ENCODE measurements at regions not wholly inside any gene's neighbourhood (a gene's known extent, or its start where the extent isn't known, plus 50 kb on each side); places are given as distances from the start of the nearest gene placed in this dataset.

- H3K4me1 Mint-ChIP-seq (ENCODE audit: low read depth), result no peaks in the 10 kb centered on the region
- ATAC-seq (ENCODE audit: poor library complexity), result no peak
- no peaks in the 10 kb centered on the region for H3K27me3 Mint-ChIP-seq
- Histone ChIP-seq H3K27ac (ENCODE audit: low read depth in 1 of 2, low read length in 2 of 2) (no peak overlapping the region), H3K9me3 (ENCODE audit: control insufficient read depth in 1 of 2, insufficient read depth in 1 of 2, low read length in 2 of 2) (no peaks in the 10 kb centered on the region), H3K4me3 (ENCODE audit: low read length) (no peak overlapping the region), H3K36me3 (ENCODE audit: insufficient read depth, low read length) (no peaks in the 10 kb centered on the region), H3K4me1 (ENCODE audit: insufficient read depth, low read length) (no peaks in the 10 kb centered on the region), H3K27me3 (ENCODE audit: control insufficient read depth in 1 of 2, insufficient read depth in 2 of 2, low read length in 2 of 2) (no peaks in the 10 kb centered on the region)
- DNase-seq, result no peak
- CTCF ChIA-PET, result no interaction called here
- no peak for TF ChIP-seq CTCF (IDR thresholded peaks at IDR 0.05)
- POLR2A ChIA-PET, result no interaction called here
- intact Hi-C loops (cut with DNase I, micrococcal nuclease), result no loop called here
- no peak overlapping the region for H3K4me3 Mint-ChIP-seq
- no peaks in the 10 kb centered on the region for H3K36me3 Mint-ChIP-seq (ENCODE audit: low read depth)
- no peaks in the 10 kb centered on the region for H3K9me3 Mint-ChIP-seq
- H3K27ac Mint-ChIP-seq, result no peak overlapping the region
Measured at GRCh38 chr11:104322696-104323095, 158.7 kb upstream of the PDGFD start.

GRCh38 chr11:104320956-104321355 lies 157.0 kb upstream of the PDGFD start:
- Histone ChIP-seq H3K4me3 (ENCODE audit: low read length) (no peak overlapping the region), H3K36me3 (ENCODE audit: insufficient read depth, low read length) (no peaks in the 10 kb centered on the region), H3K27ac (ENCODE audit: low read depth in 1 of 2, low read length in 2 of 2) (no peak overlapping the region), H3K9me3 (ENCODE audit: control insufficient read depth in 1 of 2, insufficient read depth in 1 of 2, low read length in 2 of 2) (no peaks in the 10 kb centered on the region), H3K27me3 (ENCODE audit: control insufficient read depth in 1 of 2, insufficient read depth in 2 of 2, low read length in 2 of 2) (no peaks in the 10 kb centered on the region), H3K4me1 (ENCODE audit: insufficient read depth, low read length) (no peaks in the 10 kb centered on the region)
- DNase-seq, result no peak
- H3K4me1 Mint-ChIP-seq (ENCODE audit: low read depth), result no peaks in the 10 kb centered on the region
- POLR2A ChIA-PET, result no interaction called here
- no peak overlapping the region for H3K27ac Mint-ChIP-seq
- intact Hi-C loops (cut with DNase I, micrococcal nuclease), result no loop called here
- no peaks in the 10 kb centered on the region for H3K9me3 Mint-ChIP-seq
- no peak for ATAC-seq (ENCODE audit: poor library complexity)
- no peak for TF ChIP-seq CTCF (IDR thresholded peaks at IDR 0.05)
- H3K36me3 Mint-ChIP-seq (ENCODE audit: low read depth), result no peaks in the 10 kb centered on the region
- H3K27me3 Mint-ChIP-seq, result no peaks in the 10 kb centered on the region
- CTCF ChIA-PET, result no interaction called here
- no peak overlapping the region for H3K4me3 Mint-ChIP-seq

- CTCF ChIA-PET, result no interaction called here
- H3K27me3 ChIP-seq (ENCODE audit: control insufficient read depth in 1 of 2, insufficient read depth in 2 of 2, low read length in 2 of 2), result no peaks in the 10 kb centered on the region
- H3K9me3 Mint-ChIP-seq, result no peaks in the 10 kb centered on the region
- DNase-seq (no peak), ATAC-seq (ENCODE audit: poor library complexity) (no peak)
- H3K4me3 Mint-ChIP-seq, result no peak overlapping the region
- no peaks in the 10 kb centered on the region for H3K4me1 ChIP-seq (ENCODE audit: insufficient read depth, low read length)
- H3K4me1 Mint-ChIP-seq (ENCODE audit: low read depth), result no peaks in the 10 kb centered on the region
- H3K36me3 ChIP-seq (ENCODE audit: insufficient read depth, low read length), result no peaks in the 10 kb centered on the region
- no peak for TF ChIP-seq CTCF (IDR thresholded peaks at IDR 0.05)
- H3K9me3 ChIP-seq (ENCODE audit: control insufficient read depth in 1 of 2, insufficient read depth in 1 of 2, low read length in 2 of 2), result no peaks in the 10 kb centered on the region
- H3K4me3 ChIP-seq (ENCODE audit: low read length), result no peak overlapping the region
- H3K27ac ChIP-seq (ENCODE audit: low read depth in 1 of 2, low read length in 2 of 2), result no peak overlapping the region
- H3K27ac Mint-ChIP-seq, result no peak overlapping the region
- intact Hi-C loops (cut with DNase I, micrococcal nuclease), result no loop called here
- POLR2A ChIA-PET, result no interaction called here
- H3K27me3 Mint-ChIP-seq, result no peaks in the 10 kb centered on the region
- no peaks in the 10 kb centered on the region for H3K36me3 Mint-ChIP-seq (ENCODE audit: low read depth)
Measured at GRCh38 chr11:104320097-104320496, 156.2 kb upstream of the PDGFD start.

Data from CD4-positive, alpha-beta T cell (primary cell).